Ecto neural progenitor cell (in vitro differentiated cells): ENCODE measurements at regions not wholly inside any gene's neighbourhood (a gene's known extent, or its start where the extent isn't known, plus 50 kb on each side); places are given as distances from the start of the nearest gene placed in this dataset.
"Not testable (repeated sequence)": the region's sequence is repeated elsewhere in the genome, so short reads cannot be mapped to it uniquely, and the experiment has no call there.

Source experiments
- DNase-seq: peaks from one replicate; pipeline ENCODE4 v3.0.0-alpha.2; 2018; ENCODE audit warnings: low spot score

DNA sequence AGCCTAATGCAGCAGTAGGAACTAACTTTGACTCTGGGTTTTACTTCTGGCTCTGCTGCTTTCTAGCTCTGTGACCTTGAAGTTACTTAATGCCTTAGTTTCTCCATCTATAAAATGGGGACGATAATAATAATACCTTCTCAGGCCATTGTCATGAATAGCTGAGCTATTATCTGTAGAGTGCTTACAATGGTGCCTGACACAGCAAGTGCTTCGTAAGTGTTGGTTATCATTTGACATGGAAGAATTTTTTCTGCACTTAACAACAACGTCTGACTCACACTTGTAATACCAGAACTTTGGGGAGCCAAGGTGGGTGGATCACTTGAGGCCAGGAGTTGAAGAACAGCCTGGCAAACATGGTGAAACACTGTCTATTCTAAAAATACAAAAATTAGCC, 140.5 kb downstream of the ARL4A start:
- no peak for DNase-seq

DNA sequence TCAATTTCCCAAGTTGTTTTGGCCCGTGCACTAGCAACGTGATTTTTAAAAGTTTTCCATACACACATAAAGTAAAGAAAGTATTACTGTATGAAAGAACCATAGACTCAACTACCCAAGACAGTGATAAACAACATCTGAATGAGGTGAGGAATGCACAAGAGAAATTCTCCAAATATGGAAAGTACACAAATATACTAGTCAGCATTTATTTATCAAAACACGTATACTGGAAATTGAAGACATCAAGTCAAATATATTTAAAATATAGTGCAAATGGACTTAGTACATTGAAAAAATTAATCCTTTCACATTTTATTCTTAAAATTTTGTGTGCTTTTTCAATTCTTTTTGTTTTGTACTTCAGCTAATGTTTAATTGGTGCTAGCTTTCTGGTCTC, 143.6 kb downstream of the ARL4A start:
- DNase-seq = no peak

DNA sequence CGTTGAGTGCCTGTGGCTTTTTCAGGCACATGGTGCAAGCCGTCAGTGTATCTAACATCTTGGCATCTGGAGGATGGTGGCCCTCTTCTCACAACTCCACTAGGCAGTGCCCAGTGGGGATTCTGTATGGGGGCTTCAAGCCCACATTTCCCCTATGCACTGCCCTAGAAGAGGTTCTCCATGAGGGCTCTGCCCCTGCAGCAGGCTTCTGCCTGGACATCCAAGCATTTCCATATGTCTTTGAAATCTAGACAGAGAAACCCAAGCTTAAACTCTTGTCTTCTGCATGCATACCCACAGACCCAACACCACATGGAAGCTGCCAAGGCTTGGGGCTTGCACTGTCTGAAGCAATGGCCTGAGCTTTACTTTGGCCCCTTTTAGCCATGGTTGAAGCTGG, 146.4 kb downstream of the ARL4A start:
- no peak for DNase-seq

DNA sequence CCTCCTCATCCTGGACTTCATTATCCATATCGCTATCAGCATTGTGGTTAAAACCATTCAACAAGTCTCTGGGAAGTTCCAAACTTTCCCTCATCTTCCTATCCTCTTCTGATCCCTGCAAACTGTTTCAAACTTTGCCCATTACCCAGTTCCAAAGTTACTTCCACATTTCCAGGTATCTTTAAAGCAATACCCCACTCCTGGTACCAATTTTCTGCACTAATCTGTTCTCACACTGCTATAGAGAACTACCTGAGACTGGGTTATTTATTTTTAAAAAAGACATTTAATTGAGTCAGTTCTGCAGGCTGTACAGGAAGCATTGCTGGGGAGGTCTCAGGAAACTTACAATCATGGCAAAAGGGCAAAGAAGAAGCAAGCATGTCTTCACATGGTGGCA, 147.3 kb downstream of the ARL4A start:
- no peak for DNase-seq

DNA sequence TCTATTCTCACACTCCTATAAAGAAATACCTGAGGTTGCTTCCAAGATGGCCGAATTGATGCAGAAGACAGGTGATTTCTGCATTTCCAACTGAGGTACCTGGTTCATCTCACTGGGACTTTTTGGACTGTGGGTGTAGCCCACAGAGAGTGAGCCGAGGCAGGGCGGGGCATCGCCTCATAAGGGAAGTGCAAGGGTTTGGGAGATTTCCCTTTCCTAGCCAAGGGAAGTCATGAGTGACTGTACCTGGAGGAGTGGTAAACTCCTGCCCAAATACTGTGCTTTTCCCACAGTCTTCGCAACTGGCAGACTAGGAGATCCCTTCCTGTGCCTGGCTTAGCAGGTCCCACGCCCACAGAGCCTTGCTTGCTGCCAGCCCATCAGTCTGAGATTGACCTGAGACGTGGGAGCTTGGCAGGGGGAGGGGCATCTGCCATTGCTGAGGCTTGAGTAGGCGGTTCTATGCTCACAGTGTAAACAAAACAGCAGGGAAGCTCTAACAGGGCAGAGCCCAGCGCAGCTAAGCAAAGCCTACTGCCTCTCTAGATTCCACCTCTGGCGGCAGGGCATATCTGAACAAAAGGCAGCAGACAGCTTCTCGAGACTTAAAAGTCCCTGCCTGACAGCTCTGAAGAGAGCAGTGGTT, 152.2 kb downstream of the ARL4A start:
- DNase-seq = peak; percentile 69

DNA sequence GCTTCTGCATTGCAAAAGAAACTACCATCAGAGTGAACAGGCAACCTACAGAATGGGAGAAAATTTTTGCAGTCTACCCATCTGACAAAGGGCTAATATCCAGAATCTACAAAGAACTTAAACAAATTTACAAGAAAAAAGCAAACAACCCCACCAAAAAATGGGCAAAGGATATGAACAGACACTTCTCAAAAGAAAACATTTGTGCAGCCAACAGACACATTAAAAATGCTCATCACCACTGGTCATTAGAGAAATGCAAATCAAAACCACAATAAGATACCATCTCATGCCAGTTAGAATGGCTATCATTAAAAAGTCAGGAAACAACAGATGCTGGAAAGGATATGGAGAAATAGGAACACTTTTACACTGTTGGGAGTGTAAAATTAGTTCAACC, 157.3 kb downstream of the ARL4A start:
- DNase-seq = not testable (repeated sequence)

DNA sequence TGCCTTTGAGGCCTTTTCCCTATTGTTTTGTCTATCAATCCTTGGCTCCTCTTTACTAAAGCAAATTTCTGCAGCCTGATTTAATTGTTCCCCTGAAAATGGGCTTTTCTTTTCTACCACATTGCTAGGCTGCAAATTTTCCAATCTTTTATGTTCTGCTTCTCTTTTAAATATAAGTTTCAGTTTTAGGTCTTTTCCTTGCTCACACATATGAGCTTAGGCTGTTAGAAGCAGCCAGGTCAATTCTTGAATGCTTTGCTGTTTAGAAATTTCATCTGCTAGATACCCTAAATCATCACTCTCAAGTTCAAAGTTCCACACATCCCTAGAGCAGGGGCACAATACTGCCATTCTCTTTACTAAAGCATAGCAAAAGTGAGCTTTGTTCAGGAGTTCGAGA, 159.6 kb downstream of the ARL4A start:
- DNase-seq = no peak

DNA sequence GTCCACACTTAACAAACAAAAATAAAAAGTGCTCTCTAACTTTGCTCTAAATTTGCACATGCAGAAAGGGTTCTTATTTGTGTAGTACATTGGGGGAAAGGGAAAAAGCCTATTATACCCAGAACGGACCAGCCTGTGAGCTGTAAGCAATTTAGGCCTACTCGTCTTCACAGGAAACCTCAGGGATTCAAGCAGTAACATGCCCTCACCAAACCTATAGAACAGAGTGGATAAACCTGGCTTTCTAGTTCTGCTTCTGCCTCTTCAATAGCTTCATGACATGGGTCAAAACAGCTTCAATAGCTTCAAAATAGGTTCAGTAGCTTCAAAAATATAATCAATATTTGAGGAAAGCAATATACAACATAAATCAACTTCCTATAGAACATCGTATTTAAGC, 163.7 kb downstream of the ARL4A start:
- no peak for DNase-seq

DNA sequence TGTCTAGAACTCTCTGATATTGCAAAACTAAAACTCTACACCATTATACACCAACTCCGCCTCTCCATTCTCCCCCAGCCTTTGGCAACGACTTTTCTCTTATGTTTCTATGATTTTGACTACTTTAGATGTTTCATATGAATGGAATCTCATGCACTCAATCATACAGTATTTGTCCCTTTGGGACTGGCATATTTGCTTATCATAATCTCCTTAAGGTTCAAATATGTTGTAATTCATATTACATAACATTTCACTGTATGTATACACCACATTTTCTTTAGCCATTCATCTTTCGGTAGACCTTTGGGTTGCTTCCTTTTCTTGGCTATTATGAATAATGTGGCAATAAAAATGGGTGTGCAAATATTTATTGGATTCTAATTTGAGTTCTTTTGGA, 164.4 kb downstream of the ARL4A start:
- DNase-seq = no peak

DNA sequence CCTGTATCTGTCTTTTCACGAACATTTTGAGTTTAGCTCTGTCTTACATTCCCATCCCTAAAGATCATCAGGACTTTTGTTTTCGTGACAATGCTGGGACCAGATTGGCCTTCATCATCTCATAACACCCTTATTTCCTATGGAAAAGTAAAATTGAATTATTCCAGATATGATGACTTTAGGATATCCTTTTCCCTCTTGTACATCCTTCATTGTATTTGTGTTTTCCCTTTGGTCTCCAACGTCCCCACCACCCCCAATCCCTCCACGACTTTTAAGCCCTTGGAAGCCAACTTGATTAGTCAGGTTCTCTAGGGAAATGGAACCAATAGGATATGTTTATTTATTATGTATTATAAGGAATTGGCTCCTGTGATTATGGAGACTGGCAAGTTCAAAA, 167.6 kb downstream of the ARL4A start:
- DNase-seq = no peak

DNA sequence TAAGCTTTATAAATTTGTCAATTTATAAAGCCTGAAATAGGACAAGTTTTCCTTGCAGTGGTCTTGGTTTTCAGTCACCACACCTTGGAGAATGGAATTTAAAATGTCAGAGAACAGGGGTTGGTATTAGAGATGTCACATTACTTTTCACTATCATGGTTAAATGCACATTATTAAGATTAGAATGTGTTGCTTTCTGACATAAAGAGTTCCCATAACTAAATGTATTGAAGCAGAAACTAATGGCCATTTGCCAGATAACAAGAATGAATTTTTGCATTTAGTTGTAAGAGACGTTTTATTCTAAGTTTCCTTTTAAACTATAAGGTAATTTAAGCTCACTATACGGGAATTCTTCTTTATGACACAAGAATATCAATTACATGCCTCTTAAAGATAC, 172.3 kb downstream of the ARL4A start:
- DNase-seq = no peak

DNA sequence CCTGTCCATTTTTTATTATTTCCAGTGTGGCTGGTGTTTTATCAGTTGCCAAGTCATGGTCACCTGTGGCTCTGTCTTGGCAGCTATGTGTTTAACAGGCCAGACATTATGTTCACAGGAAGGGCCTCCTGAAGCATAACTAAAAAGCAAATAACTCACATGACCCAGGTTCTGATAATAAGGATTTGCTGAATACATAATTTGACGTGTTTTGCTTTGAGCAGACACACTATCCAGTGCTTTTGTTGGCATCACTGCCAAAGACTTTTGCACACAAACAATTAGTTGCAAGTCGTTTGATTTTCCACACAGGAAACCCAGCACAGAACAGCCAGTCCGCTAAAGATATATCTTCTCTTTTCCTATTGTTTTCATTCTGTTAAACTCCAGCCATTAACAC, 173.6 kb downstream of the ARL4A start:
- no peak for DNase-seq

DNA sequence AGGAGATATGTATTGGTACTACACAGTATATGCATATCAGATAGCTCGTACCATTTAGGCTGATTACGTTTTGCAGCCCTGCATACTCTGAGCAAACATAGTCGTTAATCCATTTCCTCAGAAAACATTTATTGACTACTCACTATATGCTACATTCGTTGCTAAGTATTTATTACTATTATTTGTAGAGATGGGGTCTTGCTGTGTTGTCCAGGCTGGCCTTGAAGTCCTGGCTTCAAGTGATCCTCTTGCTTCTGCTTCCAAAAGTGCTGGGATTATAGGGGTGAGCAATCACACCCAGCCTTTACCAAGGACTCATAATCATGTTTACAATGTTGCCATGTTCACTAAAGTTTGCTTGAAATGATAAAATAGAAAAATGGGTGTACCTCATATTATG, 174.7 kb downstream of the ARL4A start:
- no peak for DNase-seq

DNA sequence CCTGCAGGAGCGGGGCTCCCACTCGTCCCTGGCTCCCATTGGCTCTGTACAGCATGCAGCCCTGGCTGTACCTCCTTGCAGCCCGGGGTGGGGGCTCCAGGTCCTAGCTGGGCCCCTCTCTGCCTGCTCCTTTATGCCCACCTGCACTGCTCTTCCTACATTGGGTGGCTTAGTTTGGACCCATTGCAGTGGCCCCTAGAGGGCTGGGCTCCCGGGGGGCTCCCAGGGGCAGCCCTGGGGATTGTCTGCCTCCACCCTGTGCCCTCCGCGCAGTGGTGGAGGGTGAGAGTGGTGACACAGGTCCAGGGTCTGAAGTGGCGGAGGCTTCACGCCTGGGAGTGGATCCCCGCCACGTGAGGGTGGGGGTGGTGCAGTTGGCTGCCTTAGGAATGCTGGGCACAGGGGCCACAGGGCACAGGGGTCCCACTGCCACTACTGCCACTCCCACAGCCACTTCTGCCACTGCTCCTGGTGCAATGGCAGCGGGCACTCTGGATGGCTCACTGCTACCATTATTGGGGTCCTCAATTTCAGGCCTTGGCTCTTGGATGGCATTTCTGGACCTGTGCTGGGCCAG, 177.1 kb downstream of the ARL4A start:
- DNase-seq = no peak

DNA sequence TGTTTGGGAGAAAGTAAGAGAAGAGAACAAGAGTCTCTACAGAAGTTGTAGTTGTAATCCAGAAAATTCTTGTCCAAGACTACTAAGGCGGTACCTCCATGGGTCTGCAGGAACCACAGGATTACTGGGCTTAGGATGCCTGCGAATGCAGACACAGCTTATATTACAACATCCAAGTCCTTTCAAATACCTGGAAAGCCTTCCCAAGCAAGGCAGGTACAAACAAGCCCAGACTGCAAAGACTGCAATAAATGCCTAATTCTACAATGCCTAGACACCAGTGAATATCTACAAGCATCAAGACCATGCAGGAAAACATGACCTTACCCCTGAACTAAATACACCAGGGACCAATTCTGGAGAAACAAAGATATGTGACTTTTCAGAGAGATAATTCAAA, 178.2 kb downstream of the ARL4A start:
- DNase-seq = no peak

DNA sequence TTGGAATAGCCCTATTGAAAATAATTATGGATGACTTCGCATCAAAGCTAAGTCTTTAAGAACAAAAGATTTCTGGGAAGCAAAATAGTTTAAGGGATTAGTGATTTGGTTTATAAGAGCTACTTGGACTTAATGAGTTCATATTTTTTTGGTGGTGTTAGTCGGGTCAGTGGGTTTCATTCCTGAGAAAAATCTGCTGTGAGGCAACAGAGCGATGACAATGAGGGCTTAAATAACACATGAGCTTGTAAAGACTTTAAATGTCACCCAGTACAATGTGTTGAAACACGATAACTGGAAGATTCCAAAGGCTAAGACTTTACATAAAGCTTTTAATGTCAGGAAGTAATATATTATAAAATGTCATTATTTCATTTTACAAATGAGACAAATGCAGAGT, 178.8 kb downstream of the ARL4A start:
- no peak for DNase-seq

DNA sequence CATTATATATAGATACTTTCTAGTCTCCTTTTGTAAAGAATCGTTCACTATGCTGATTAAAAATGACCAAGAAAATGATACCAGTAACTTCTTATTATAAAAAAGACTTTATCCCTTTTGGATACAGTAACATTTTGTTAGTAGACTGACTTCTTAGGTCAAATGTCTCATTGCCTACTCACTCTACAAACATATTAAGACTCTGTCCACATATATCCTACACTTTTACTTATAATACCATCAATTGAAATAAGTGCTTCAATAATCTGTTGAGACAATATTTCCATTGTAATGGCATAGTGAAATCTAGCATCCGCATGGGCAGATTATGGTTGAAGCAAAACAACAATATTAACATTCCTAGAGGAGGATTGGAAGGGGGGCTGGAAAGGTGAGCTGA, 180.6 kb downstream of the ARL4A start:
- no peak for DNase-seq

DNA sequence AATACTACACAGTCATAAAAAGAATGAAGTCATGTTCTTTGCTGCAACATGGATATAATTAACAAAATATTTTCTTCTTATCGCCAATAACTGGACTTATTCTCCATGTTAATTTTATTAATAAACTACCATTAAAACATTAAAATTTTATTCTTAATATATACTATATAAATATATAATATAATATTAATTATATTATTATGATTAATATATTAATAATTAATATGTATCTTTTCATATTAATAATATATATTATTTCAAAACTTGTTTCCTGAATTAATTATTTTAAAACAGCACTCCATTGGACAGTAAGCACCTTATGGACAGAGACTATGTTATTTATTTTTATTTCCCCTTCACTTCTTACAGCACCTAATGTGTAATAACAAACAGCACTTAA, 182.8 kb downstream of the ARL4A start:
- no peak for DNase-seq

DNA sequence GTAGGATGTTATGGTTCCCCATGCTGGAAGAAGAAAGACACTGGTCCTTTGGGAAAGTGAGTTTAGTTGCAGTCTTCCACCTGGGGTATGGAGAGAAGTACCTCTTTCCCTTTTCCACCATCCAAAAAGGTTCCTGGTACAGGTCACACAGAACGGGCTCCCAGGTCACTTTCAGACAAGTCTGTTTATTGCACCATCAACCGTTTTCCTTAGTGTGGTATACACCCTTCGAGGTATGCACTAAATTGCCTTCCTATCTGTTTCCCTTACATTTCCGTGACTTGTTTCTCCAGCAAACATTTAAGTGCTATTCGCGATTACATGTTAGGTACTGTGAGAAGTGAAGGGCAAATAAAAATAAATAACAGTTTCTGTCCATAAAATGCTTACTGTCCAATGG, 185.1 kb downstream of the ARL4A start:
- DNase-seq = no peak

DNA sequence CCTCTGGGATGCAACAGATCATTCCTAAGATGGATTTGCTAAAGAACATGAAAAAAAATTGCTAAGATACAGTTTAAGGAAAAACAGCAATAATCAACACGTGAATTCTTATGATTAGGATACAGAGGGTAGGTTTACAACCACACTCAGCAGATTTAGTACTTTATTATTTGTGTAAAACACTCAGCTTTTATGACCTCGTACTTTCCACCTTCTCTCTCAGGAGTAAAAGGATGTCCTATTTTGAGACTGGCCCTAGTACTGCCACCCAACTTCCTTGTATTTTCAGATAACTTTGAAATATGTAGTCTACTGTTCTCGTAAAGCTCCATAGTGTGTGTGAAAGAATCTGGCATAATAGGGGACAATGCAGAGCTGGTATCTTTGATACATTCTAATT, 186.1 kb downstream of the ARL4A start:
- DNase-seq = no peak

DNA sequence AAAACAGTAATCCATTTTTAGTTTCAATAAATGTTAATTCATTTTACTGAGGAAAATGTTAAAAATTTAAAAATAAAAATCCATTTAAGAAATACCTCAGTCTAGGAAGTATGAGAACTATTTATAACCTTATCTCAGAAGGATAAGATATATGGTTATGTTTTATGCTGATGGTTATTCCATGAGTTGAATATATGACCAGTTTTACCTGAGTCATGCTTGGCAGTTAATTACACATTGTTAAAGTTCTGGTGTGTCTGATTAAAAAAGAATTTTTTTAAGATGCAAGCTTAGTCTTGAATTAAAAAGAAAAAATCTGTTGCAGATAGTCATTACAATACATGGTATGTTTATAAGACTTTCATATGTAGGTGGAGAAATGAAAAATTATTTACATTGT, 191.7 kb downstream of the ARL4A start:
- no peak for DNase-seq

DNA sequence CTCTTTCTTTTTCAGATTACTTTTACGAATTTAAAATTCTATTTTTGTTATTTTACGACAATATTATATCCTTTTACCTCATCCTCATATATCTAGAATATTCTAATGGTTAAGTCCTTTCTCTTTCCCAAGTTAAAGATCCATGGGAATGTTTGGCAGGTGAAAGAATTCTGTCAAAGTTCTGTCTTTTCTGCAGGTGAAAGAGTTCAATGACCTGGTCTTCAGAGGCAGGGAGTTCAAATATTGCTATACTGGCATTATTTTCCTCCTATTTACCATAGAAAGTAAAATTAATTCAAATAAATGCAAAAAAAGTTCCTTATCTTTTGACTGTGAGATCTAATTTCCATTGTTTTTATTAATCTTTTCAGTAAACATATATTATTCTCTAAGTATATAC, 194.3 kb downstream of the ARL4A start:
- DNase-seq = no peak

DNA sequence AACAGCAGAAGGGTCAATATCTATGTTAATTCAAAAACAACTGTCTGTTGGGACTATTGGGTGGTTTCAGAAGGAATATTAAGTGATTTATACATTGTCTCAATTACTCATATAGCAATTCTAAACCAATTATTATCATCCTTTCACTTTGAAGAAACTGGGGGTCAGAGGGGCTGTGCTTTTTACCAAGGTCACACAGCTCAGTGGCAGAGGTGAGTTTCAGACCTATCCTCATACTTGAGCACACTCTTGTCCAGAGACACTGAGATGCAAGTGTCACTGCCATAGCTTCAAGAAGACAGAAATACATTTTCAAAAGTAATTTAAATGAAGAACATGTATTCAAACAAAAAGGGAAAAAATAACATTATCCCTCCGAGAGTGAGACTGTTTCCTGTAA, 195.3 kb downstream of the ARL4A start:
- DNase-seq = no peak

DNA sequence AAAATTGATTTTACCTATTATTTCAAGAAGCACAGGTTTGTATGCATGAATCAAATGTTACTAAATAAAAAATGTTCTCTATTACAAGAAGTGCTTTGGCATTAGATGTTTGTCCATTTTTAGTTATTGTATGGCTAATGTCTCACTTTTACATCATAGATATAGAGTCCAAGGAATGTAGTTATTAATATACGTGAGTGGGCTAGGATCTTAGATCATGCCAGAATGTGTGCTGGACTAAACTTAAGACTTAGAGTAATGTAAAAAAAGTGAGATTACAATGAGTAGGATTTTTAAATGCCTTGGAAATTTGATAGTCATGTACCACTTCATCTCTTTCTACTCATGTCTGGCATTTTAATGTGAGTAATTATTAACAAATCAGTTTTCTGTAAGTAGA, 196.6 kb downstream of the ARL4A start:
- no peak for DNase-seq
